LNCAP (cell line): ENCODE measurements at regions not wholly inside any gene's neighbourhood (a gene's known extent, or its start where the extent isn't known, plus 50 kb on each side); places are given as distances from the start of the nearest gene placed in this dataset.

ENCODE experiments used
- TF ChIP-seq, protein P1 (sequence below): fragments of 450-650 bp; IDR thresholded peaks from 2 replicates; pipeline ENCODE4 v1.5.1; 2017; ENCODE audit warnings: mild to moderate bottlenecking

DNA sequence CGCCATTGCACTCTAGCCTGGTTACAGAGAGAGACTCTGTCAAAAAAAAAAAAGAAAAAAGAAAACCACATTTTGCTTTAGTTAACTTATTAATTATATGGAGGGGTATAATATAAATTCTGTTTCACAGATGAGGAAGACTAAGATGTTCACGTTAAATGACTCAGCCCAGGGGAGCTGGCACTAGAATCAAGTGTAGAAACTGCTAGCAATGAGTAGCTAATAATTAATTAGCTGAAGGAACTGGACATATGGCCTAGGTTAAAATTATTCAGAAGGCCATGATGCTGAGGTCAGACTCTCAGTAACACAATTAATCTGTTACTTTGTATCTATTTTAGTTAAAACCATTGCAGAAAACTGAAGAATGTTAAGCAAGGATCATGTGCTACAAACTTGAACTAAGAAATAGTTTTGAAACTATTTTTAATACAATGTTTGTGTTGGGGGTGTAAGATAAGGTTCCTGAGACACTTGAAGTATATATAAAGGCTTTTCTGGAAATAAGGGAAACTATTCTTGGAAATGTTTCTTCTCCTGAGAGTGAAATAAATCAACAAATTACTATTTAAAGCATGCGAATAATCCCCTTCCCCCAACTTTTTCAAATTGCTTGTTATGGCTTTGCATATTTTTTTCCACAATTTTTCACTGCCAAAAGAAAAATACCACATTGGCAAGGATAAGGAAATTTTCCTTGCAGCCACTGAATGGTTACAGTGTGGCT, 589.3 kb downstream of the SOX5 start:
- TF ChIP-seq, protein P1, sequence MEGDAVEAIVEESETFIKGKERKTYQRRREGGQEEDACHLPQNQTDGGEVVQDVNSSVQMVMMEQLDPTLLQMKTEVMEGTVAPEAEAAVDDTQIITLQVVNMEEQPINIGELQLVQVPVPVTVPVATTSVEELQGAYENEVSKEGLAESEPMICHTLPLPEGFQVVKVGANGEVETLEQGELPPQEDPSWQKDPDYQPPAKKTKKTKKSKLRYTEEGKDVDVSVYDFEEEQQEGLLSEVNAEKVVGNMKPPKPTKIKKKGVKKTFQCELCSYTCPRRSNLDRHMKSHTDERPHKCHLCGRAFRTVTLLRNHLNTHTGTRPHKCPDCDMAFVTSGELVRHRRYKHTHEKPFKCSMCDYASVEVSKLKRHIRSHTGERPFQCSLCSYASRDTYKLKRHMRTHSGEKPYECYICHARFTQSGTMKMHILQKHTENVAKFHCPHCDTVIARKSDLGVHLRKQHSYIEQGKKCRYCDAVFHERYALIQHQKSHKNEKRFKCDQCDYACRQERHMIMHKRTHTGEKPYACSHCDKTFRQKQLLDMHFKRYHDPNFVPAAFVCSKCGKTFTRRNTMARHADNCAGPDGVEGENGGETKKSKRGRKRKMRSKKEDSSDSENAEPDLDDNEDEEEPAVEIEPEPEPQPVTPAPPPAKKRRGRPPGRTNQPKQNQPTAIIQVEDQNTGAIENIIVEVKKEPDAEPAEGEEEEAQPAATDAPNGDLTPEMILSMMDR, result no peak

DNA sequence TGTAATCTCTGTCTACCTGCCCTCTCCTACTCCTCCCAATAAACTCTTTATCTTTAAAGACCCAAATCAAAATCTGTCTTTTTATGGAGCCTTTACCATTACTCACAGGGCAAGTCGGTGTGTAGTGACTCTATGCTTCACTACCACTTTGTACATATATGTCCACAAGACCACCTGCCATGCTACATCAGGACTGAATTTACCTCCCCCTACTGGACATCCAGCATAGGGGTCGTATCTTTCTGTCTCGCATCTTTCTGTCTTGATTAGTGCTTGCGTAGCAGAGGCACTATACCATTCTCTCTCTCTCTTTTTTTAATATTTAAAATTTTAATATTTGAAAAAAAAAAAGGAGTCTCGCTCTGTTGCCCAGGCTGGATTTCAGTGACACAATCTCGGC, 587.5 kb downstream of the SOX5 start:
- TF ChIP-seq, protein P1, result no peak

DNA sequence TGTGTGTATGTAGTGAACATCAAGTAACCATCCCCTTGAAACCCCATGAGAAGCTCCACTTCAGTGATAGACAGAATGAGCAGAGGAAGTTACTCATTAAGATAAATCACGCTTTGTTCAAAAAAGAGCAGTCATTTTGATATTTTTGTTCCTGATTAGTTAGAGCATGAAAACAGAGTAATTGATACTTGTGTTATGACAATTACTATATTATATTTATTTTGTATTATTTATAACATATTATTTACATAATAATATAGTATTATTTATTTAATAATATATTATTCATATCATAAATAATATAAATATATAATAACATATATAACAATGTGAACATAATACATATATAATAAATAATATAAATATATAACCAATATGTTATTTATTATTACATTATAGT, 580.9 kb downstream of the SOX5 start:
- TF ChIP-seq, protein P1, result no peak

DNA sequence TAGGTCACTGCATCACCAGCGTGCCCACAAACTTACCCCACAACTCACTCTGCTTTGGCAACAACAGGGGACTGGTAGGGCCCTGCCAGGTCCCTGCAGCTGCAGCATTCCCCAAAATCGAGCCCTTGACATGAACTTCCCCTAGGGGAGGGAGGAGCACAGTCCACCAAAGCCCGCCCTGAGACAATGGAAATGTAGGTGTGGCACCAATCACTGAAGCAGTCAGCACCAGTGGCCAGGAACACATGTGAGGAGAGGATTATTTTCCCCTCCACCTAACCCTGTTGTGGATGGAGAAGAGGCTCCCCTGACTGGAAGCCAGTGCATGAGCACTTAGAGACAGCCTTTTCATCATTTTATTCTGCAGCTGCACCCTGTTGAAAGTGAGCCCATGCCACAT, 573.8 kb downstream of the SOX5 start:
- TF ChIP-seq, protein P1, result no peak

DNA sequence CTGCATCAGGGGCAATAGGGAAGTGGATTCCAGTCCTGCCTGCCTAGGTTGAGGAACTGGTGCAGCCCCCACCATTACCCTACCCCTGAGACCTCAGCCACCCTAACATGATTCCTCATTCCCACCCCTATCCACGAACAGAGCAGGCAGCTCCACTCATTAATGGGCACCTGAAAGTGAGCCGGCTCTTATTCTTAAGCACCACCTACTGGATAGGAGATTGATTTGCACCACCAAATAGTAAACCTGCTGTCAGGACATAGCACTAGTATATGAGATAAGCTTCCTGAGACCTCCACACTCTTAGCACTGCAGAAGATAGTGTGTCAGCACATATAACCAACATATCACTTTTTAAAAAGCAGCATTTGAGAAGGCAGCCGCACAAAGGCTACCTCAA, 573.2 kb downstream of the SOX5 start:
- TF ChIP-seq, protein P1, result no peak

DNA sequence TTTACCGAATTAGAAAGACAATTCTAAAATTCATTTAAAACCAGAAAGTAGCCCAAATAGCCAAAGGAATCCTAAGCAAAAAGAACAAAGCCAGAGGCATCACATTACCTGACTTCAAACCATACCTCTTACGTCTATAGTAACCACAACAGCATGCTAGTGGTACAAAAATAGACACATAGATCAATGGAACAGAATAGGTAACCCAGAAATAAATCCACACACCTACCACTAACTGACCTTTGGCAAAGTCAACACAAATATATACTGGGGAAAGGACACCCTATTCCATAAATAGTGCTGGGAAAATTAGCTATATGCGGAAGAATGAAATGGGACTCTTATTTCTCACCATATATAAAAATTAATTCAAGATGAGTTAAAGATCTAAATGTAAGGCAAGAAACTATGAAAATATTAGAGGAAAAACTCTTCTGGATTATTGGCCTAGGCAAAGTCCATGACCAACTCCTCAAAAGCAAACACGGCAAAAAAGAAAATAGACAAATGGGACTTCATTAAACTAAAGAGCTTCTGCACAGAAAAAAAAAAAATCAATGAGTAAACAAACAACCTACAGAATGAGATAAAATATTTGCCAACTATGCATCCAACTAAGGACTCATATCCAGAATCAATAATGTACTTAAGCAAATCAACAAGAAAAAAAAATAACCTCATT, 568.9 kb downstream of the SOX5 start:
- TF ChIP-seq, protein P1, result no peak

DNA sequence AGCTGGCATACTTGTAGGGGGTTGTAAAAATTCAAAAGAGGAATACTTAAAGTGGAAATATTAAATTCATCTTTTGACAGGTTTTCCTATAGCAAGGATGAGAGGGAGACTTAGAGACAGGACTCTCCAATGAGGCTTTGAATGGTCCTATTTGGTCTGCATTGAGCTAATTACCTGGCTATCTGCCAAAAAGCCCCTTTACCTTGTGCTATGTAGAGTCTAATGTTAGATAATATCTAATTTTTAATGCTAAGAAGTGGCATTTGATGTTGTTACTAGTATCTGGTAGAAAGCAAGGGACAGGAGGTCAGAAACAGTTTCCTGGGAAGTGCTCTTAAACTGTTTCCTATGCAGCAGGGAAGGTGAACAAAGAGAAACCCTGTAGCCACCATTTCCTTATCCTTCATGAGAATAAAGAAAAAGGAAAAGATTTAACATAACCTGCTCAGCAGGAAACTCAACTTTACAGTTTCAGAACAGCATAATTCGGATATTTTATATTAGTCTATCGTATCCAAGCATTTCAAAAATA, 550.0 kb downstream of the SOX5 start:
- TF ChIP-seq, protein P1, result no peak
